ENCODE measurements at regions not wholly inside any gene's neighbourhood (a gene's known extent, or its start where the extent isn't known, plus 50 kb on each side); places are given as distances from the start of the nearest gene placed in this dataset.
"Not testable (repeated sequence)": the region's sequence is repeated elsewhere in the genome, so short reads cannot be mapped to it uniquely, and the experiment has no call there.

- DNase-seq: no peak
These were observed 468.2 kb downstream of the MMUT start for GRCh38 chr6:48994811-48995210.

- no peak for DNase-seq
These were observed 472.3 kb downstream of the MMUT start for GRCh38 chr6:48990739-48991138.

- DNase-seq: no peak
These were observed 476.2 kb downstream of the MMUT start for GRCh38 chr6:48986845-48987244.

DNA sequence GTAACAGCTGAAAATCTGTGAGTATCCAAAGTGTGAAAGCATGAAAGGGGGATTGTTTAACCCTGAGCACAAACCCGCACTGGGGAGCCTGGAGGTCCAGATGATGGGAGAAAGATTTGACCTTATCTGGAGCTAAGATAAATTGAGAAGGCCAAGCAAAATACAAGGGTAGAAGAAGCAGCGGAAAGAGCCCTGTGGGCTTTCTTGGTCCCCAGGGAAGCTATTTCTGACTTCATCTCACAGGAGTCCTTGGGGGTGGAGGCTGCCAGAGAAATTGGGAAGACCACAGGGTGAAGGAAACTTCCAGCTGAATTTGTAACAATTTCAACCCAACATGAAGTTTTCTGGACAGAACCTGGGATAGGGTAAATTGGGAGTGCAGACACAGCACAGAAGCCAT, 476.9 kb downstream of the MMUT start:
- no peak for DNase-seq

GRCh38 chr6:48985025-48985424, 478.0 kb downstream of the MMUT start:
- DNase-seq: no peak

- not testable (repeated sequence) for DNase-seq
These were observed 479.1 kb downstream of the MMUT start for GRCh38 chr6:48983968-48984367.

- DNase-seq: no peak
These were observed 479.7 kb downstream of the MMUT start for GRCh38 chr6:48983377-48983776.

DNA sequence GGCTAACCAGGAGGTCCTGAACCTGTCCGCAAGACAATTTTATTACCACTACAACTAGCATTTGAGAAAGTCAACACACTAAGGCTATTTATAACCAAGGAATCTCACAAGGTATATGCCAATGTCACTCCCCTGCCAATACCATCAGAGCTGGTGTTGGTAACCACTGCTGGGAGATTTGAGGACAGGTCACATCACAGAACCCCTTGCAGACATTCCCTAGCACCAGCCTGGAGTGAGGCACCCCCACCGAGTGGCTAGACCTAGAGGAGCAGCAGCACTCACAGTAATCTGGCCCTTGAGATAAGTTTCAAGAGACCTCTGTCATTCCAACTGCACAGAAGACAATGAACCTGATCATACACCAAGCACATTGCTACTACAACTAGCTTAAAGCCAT, 483.2 kb downstream of the MMUT start:
- no peak for DNase-seq

GRCh38 chr6:48979085-48979484, 484.0 kb downstream of the MMUT start:
- DNase-seq: no peak

- DNase-seq: no peak
These were observed 485.0 kb downstream of the MMUT start for GRCh38 chr6:48978016-48978415.

DNA sequence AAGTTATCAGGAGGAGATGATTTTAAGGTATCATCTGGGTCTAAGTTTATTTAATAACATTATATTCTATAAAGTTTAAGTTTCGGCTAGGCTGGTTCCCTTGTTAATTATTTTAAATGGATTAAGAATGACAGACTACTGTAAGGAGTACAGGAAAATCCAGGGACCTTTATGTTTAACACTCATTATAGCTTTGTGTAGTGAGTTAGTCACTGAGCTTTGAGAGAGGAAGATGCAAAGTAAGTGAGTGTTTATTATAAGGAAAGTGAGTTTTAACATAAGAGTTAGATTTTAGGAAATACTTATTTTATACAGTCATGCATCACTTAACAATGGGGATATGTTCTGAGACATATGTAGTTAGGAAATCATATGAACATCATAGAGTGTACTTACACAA, 485.5 kb downstream of the MMUT start:
- DNase-seq: no peak

DNA sequence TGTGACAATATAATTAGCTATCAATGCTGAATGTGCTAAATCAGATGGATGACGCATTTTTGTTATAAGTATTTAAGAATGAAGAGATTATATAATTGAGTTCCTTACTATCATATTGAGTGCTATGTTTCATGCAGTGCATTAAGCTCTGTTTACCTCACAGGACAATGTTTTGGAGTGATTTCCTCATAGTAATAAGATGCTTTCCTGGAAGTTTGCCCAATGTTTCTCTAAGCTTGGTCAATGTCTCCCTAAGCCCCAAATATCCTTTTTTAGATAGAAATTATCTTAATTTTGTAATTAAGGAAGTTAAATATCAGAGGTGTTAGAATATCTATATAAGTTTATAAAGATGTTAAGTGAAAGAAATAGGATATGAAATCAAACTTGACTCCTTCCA, 489.6 kb downstream of the MMUT start:
- no peak for DNase-seq

GRCh38 chr6:48961781-48962415, 501.2 kb downstream of the MMUT start:
- DNase-seq: no peak

DNA sequence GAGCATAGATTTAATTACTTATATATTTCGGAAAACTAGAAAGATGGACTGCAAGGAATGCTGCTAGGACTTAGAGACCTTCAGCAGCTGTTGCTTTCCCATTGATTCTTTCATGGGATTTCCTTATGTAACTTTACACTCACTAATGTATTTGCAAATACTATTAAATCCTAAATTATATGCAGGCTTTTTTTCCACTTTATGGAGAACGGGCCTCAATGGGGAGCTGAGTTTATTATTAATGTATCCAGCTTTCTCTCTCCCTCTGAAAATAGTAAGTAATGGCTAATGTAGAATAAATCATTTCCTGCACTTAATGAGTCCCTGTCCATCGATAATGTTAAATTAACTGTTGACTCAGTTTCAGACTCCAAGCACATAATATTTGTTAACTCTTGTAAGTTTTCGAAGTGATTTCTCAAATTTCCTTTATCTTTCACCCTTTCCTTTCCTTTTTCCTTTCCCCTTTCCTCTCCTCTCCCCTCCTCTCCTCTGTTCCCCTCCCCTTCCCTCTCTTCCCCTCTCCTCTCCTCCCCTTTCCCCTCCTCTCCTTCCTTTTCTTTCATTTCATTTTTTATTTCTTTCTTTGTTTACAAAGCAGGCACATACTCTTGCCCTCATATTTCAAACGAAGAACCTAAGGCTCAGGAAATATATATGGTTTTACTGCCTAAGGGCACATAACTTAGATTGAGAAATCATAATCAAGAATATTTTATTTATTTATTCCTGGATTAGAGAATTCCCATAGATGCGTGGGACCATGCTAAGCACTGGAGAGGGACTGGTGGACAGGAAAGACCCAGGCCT, 503.6 kb downstream of the MMUT start:
- no peak for DNase-seq

DNA sequence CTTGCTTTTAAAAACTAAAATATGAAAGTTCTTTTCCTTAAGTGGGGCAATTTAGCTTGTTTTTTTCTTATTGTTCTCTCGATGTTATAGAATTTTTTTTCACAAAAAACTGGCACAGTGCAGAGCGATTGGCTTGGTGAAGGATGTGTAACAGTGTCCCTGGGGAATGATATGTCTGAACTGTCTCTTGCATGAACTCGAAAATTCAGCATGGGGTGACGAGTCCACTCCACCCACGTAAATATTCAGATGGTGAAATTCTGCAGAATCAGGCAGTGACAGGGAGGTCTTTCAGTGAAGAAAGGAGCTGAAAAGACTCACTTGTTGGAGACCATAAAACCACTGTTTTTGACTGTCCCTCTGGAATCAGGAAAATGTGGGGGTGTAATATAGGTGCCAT, 505.3 kb downstream of the MMUT start:
- no peak for DNase-seq

- DNase-seq: no peak
These were observed 511.1 kb downstream of the MMUT start for GRCh38 chr6:48951917-48952316.

DNA sequence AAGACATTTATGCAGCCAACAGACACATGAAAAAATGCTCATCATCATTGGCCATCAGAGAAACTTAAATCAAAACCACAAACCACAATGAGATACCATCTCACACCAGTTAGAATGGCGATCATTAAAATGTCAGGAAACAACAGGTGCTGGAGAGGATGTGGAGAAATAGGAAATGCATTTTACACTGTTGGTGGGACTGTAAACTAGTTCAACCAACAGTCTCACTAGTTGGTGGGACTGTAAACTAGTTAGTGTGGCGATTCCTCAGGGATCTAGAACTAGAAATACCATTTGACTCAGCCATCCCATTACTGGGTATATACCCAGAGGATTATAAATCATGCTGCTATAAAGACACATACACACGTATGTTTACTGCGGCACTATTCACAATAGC, 518.8 kb downstream of the MMUT start:
- DNase-seq: not testable (repeated sequence)

DNA sequence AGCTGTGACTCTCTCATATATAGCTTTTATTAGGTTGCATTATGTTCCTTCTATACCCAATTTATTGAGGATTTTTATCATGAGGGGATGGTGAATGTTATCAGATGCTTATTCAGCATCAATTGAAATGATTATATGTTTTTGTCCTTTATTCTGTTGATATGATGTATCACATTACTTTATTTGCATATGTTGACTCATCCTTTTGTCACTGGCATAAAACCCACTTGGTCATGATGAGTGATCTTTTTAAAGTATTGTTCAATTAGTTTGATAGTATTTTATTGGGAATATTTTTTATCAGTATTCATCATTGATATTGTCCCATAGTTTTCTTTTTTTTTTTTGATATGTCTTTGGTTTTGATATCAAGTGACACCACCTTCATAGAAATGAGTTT, 529.9 kb downstream of the MMUT start:
- DNase-seq: no peak

GRCh38 chr6:48928937-48929336, 534.1 kb downstream of the MMUT start:
- DNase-seq: no peak

GRCh38 chr6:48922837-48923236, 540.2 kb downstream of the MMUT start:
- DNase-seq: no peak

DNA sequence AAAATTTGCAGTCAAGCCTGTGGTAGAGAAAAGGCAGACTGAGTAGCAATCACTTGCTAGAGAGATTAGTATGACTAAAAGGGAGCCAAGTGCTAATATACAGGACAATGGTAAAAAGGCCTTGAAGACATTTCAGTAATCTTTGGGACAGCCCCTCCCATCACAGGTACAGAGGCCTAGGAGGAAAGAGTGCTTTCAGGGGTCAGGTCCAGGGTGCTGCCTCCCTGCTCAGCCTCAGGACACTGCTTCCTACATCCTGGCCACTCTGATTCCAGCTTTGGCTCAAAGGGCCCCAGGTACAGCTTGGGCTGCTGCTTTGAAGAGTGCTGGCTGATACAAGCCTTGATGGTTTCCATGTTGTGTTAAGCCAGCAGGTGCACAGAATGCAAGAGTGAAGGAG, 543.5 kb downstream of the MMUT start:
- no peak for DNase-seq

- DNase-seq: no peak
These were observed 545.8 kb downstream of the MMUT start for GRCh38 chr6:48917233-48917632.

GRCh38 chr6:48916607-48917006, 546.4 kb downstream of the MMUT start:
- no peak for DNase-seq

DNA sequence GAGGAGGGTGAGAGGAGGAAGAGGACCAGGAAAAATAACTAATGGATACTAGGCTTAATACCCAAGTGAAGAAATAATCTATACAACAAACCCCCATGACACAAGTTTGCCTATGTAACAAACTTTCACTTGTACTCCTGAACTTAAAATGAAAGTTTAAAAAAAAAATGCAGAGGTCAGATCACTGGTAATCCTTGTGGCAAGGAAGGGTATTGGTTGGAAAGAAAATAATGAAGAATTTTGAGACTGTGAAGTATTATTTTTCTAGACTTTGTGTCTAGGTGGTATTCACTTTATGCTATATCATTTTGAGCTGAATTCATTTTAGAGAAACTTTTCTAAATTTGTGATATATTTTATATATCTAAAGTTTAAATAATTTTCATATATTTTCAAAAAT, 547.5 kb downstream of the MMUT start:
- no peak for DNase-seq

Measured in occipital lobe (tissue), 1 donor.